Mesothelial cell of epicardium (in vitro differentiated cells): ENCODE measurements at regions not wholly inside any gene's neighbourhood (a gene's known extent, or its start where the extent isn't known, plus 50 kb on each side); places are given as distances from the start of the nearest gene placed in this dataset.
"Not testable (repeated sequence)": the region's sequence is repeated elsewhere in the genome, so short reads cannot be mapped to it uniquely, and the experiment has no call there.

Experiments
- DNase-seq, 2 experiments: peaks; one replicate each; pipeline ENCODE4 v3.0.0; 2021; ENCODE audit warnings: low spot score in 2 of 2; ENCODE audit not compliant: unreplicated experiment in 2 of 2
- H3K27ac Mint-ChIP-seq: 2 replicates; pipeline ENCODE4 v1.8.0; 2021; ENCODE audit warnings: mixed read lengths
- H3K27me3 Mint-ChIP-seq: 2 replicates; pipeline ENCODE4 v1.8.0; 2021; ENCODE audit warnings: low read depth, mixed read lengths
- H3K36me3 Mint-ChIP-seq: 2 replicates; pipeline ENCODE4 v1.8.0; 2021; ENCODE audit warnings: mixed read lengths
- H3K4me1 Mint-ChIP-seq: 2 replicates; pipeline ENCODE4 v1.8.0; 2021; ENCODE audit warnings: mixed read lengths
- H3K4me3 Mint-ChIP-seq: 2 replicates; pipeline ENCODE4 v1.8.0; 2021; ENCODE audit warnings: mild to moderate bottlenecking, moderate library complexity, mixed read lengths
- H3K9me3 Mint-ChIP-seq: 2 replicates; pipeline ENCODE4 v1.8.0; 2021; ENCODE audit warnings: mixed read lengths
- CTCF ChIP-seq: fragments of 200-600 bp; sonication (generic); IDR thresholded peaks from one replicate; pipeline ENCODE4 v1.5.0; 2021; ENCODE audit warnings: antibody characterized with exemption; ENCODE audit not compliant: unreplicated experiment

GRCh38 chr1:143660354-143660941 is 311.3 kb downstream of the FAM72C start:
- Mint-ChIP-seq H3K27ac (no peak overlapping the region), H3K36me3 (peaks cover 6% of the 10 kb centered on the region), H3K27me3 (no peaks in the 10 kb centered on the region), H3K9me3 (peaks cover 80% of the 10 kb centered on the region), H3K4me3 (no peak overlapping the region), H3K4me1 (no peaks in the 10 kb centered on the region)
- DNase-seq = no peak
- no peak for TF ChIP-seq CTCF

GRCh38 chr1:143653429-143653802 is 318.4 kb downstream of the FAM72C start:
- Mint-ChIP-seq H3K27ac (no peak overlapping the region), H3K36me3 (peaks cover 6% of the 10 kb centered on the region), H3K27me3 (no peaks in the 10 kb centered on the region), H3K9me3 (peaks cover 78% of the 10 kb centered on the region), H3K4me1 (no peaks in the 10 kb centered on the region), H3K4me3 (no peak overlapping the region)
- no peak for TF ChIP-seq CTCF
- no peak for DNase-seq

- peaks cover 6% of the 10 kb centered on the region for H3K36me3 Mint-ChIP-seq
Measured at GRCh38 chr1:143652744-143653428, 318.9 kb downstream of the FAM72C start.

GRCh38 chr1:143652187-143652586 is 319.6 kb downstream of the FAM72C start:
- Mint-ChIP-seq H3K27ac (no peak overlapping the region), H3K4me1 (no peaks in the 10 kb centered on the region), H3K27me3 (no peaks in the 10 kb centered on the region), H3K4me3 (no peak overlapping the region), H3K9me3 (peaks cover 70% of the 10 kb centered on the region), H3K36me3 (peaks cover 6% of the 10 kb centered on the region)
- DNase-seq = no peak
- no peak for TF ChIP-seq CTCF

More at GRCh38 chr1:143652744-143653428, 318.9 kb downstream of the FAM72C start:
- Mint-ChIP-seq H3K4me3 (no peak overlapping the region), H3K9me3 (peaks cover 77% of the 10 kb centered on the region), H3K4me1 (no peaks in the 10 kb centered on the region), H3K27me3 (no peaks in the 10 kb centered on the region), H3K27ac (no peak overlapping the region)
- DNase-seq = no peak
- TF ChIP-seq CTCF = no peak

GRCh38 chr1:143651350-143651992 is 320.3 kb downstream of the FAM72C start:
- Mint-ChIP-seq H3K9me3 (peaks cover 70% of the 10 kb centered on the region), H3K36me3 (peaks cover 5% of the 10 kb centered on the region), H3K27ac (no peak overlapping the region), H3K27me3 (no peaks in the 10 kb centered on the region), H3K4me1 (no peaks in the 10 kb centered on the region), H3K4me3 (no peak overlapping the region)
- no peak for TF ChIP-seq CTCF
- DNase-seq = no peak

- H3K9me3 Mint-ChIP-seq = peaks cover 44% of the 10 kb centered on the region
- not testable (repeated sequence) for H3K27me3 Mint-ChIP-seq, H3K4me1 Mint-ChIP-seq, H3K36me3 Mint-ChIP-seq, H3K27ac Mint-ChIP-seq, DNase-seq, H3K4me3 Mint-ChIP-seq
Measured at GRCh38 chr1:143644035-143644434, 327.8 kb downstream of the FAM72C start.
